ENCODE measurements at regions not wholly inside any gene's neighbourhood (a gene's known extent, or its start where the extent isn't known, plus 50 kb on each side); places are given as distances from the start of the nearest gene placed in this dataset.

- no peaks in the 10 kb centered on the region for H3K27me3 ChIP-seq (replicated peaks; ENCODE audit: control insufficient read depth, insufficient read depth, low read length)
- no peaks in the 10 kb centered on the region for H3K4me1 ChIP-seq (ENCODE audit: control insufficient read depth, insufficient read depth, low read length)
- DNase-seq (ENCODE audit: low read depth) = no peak
- no peak overlapping the region for H3K4me3 ChIP-seq (ENCODE audit: low read length)
- H3K9me3 ChIP-seq (ENCODE audit: control insufficient read depth, low read length) = no peaks in the 10 kb centered on the region
- H3K9ac ChIP-seq (ENCODE audit: low read length) = no peak overlapping the region
- no peaks in the 10 kb centered on the region for H3K36me3 ChIP-seq (ENCODE audit: control insufficient read depth, insufficient read depth, low read length, severe bottlenecking)
These were observed 324.1 kb downstream of the SQOR start for GRCh38 chr15:45958924-45959323.

- Histone ChIP-seq H3K9ac (ENCODE audit: low read length) (no peak overlapping the region), H3K4me3 (ENCODE audit: low read length) (no peak overlapping the region), H3K27me3 (replicated peaks; ENCODE audit: control insufficient read depth, insufficient read depth, low read length) (no peaks in the 10 kb centered on the region), H3K36me3 (ENCODE audit: control insufficient read depth, insufficient read depth, low read length, severe bottlenecking) (no peaks in the 10 kb centered on the region), H3K9me3 (ENCODE audit: control insufficient read depth, low read length) (no peaks in the 10 kb centered on the region), H3K4me1 (ENCODE audit: control insufficient read depth, insufficient read depth, low read length) (no peaks in the 10 kb centered on the region)
- DNase-seq (ENCODE audit: low read depth) = no peak
These were observed 327.9 kb downstream of the SQOR start for GRCh38 chr15:45962733-45963132.

GRCh38 chr15:45970542-45970941 is 335.7 kb downstream of the SQOR start:
- no peak overlapping the region for H3K4me3 ChIP-seq (ENCODE audit: low read length)
- no peak overlapping the region for H3K9ac ChIP-seq (ENCODE audit: low read length)
- no peaks in the 10 kb centered on the region for H3K9me3 ChIP-seq (ENCODE audit: control insufficient read depth, low read length)
- no peaks in the 10 kb centered on the region for H3K4me1 ChIP-seq (ENCODE audit: control insufficient read depth, insufficient read depth, low read length)
- DNase-seq (ENCODE audit: low read depth) = no peak
- H3K36me3 ChIP-seq (ENCODE audit: control insufficient read depth, insufficient read depth, low read length, severe bottlenecking) = no peaks in the 10 kb centered on the region
- no peaks in the 10 kb centered on the region for H3K27me3 ChIP-seq (replicated peaks; ENCODE audit: control insufficient read depth, insufficient read depth, low read length)

GRCh38 chr15:45980366-45980765 is 345.5 kb downstream of the SQOR start:
- Histone ChIP-seq H3K9ac (ENCODE audit: low read length) (no peak overlapping the region), H3K27me3 (replicated peaks; ENCODE audit: control insufficient read depth, insufficient read depth, low read length) (no peaks in the 10 kb centered on the region), H3K4me1 (ENCODE audit: control insufficient read depth, insufficient read depth, low read length) (no peaks in the 10 kb centered on the region), H3K9me3 (ENCODE audit: control insufficient read depth, low read length) (peaks cover 4% of the 10 kb centered on the region), H3K36me3 (ENCODE audit: control insufficient read depth, insufficient read depth, low read length, severe bottlenecking) (no peaks in the 10 kb centered on the region), H3K4me3 (ENCODE audit: low read length) (no peak overlapping the region)
- DNase-seq (ENCODE audit: low read depth) = no peak

GRCh38 chr15:45981625-45982024 is 346.8 kb downstream of the SQOR start:
- no peaks in the 10 kb centered on the region for H3K36me3 ChIP-seq (ENCODE audit: control insufficient read depth, insufficient read depth, low read length, severe bottlenecking)
- H3K4me1 ChIP-seq (ENCODE audit: control insufficient read depth, insufficient read depth, low read length) = no peaks in the 10 kb centered on the region
- H3K27me3 ChIP-seq (replicated peaks; ENCODE audit: control insufficient read depth, insufficient read depth, low read length) = no peaks in the 10 kb centered on the region

GRCh38 chr15:45991863-45992262 is 357.0 kb downstream of the SQOR start:
- no peaks in the 10 kb centered on the region for H3K36me3 ChIP-seq (ENCODE audit: control insufficient read depth, insufficient read depth, low read length, severe bottlenecking)
- no peak for DNase-seq (ENCODE audit: low read depth)
- no peaks in the 10 kb centered on the region for H3K27me3 ChIP-seq (replicated peaks; ENCODE audit: control insufficient read depth, insufficient read depth, low read length)
- no peak overlapping the region for H3K9ac ChIP-seq (ENCODE audit: low read length)
- H3K9me3 ChIP-seq (ENCODE audit: control insufficient read depth, low read length) = no peaks in the 10 kb centered on the region
- H3K4me3 ChIP-seq (ENCODE audit: low read length) = no peak overlapping the region
- no peaks in the 10 kb centered on the region for H3K4me1 ChIP-seq (ENCODE audit: control insufficient read depth, insufficient read depth, low read length)

More at GRCh38 chr15:45981625-45982024, 346.8 kb downstream of the SQOR start:
- Histone ChIP-seq H3K9ac (ENCODE audit: low read length) (no peak overlapping the region), H3K4me3 (ENCODE audit: low read length) (no peak overlapping the region), H3K9me3 (ENCODE audit: control insufficient read depth, low read length) (peaks cover 9% of the 10 kb centered on the region)
- no peak for DNase-seq (ENCODE audit: low read depth)

- Histone ChIP-seq H3K27me3 (replicated peaks; ENCODE audit: control insufficient read depth, insufficient read depth, low read length) (no peaks in the 10 kb centered on the region), H3K9ac (ENCODE audit: low read length) (no peak overlapping the region), H3K4me1 (ENCODE audit: control insufficient read depth, insufficient read depth, low read length) (no peaks in the 10 kb centered on the region), H3K9me3 (ENCODE audit: control insufficient read depth, low read length) (no peaks in the 10 kb centered on the region), H3K4me3 (ENCODE audit: low read length) (no peak overlapping the region), H3K36me3 (ENCODE audit: control insufficient read depth, insufficient read depth, low read length, severe bottlenecking) (no peaks in the 10 kb centered on the region)
- DNase-seq (ENCODE audit: low read depth) = no peak
These were observed 358.2 kb downstream of the SQOR start for GRCh38 chr15:45993072-45993471.

- Histone ChIP-seq H3K27me3 (replicated peaks; ENCODE audit: control insufficient read depth, insufficient read depth, low read length) (no peaks in the 10 kb centered on the region), H3K4me1 (ENCODE audit: control insufficient read depth, insufficient read depth, low read length) (no peaks in the 10 kb centered on the region), H3K9me3 (ENCODE audit: control insufficient read depth, low read length) (no peaks in the 10 kb centered on the region), H3K36me3 (ENCODE audit: control insufficient read depth, insufficient read depth, low read length, severe bottlenecking) (no peaks in the 10 kb centered on the region), H3K9ac (ENCODE audit: low read length) (no peak overlapping the region), H3K4me3 (ENCODE audit: low read length) (no peak overlapping the region)
- no peak for DNase-seq (ENCODE audit: low read depth)
These were observed 358.7 kb downstream of the SQOR start for GRCh38 chr15:45993508-45993907.

- no peaks in the 10 kb centered on the region for H3K36me3 ChIP-seq (ENCODE audit: control insufficient read depth, insufficient read depth, low read length, severe bottlenecking)
- no peak for DNase-seq (ENCODE audit: low read depth)
- H3K4me1 ChIP-seq (ENCODE audit: control insufficient read depth, insufficient read depth, low read length) = no peaks in the 10 kb centered on the region
- peaks cover 3% of the 10 kb centered on the region for H3K9me3 ChIP-seq (ENCODE audit: control insufficient read depth, low read length)
- no peaks in the 10 kb centered on the region for H3K27me3 ChIP-seq (replicated peaks; ENCODE audit: control insufficient read depth, insufficient read depth, low read length)
- no peak overlapping the region for H3K9ac ChIP-seq (ENCODE audit: low read length)
- H3K4me3 ChIP-seq (ENCODE audit: low read length) = no peak overlapping the region
These were observed 361.0 kb downstream of the SQOR start for GRCh38 chr15:45995800-45996199.

- no peak overlapping the region for H3K9ac ChIP-seq (ENCODE audit: low read length)
- no peaks in the 10 kb centered on the region for H3K36me3 ChIP-seq (ENCODE audit: control insufficient read depth, insufficient read depth, low read length, severe bottlenecking)
- no peaks in the 10 kb centered on the region for H3K27me3 ChIP-seq (replicated peaks; ENCODE audit: control insufficient read depth, insufficient read depth, low read length)
- no peaks in the 10 kb centered on the region for H3K4me1 ChIP-seq (ENCODE audit: control insufficient read depth, insufficient read depth, low read length)
- no peak for DNase-seq (ENCODE audit: low read depth)
- H3K4me3 ChIP-seq (ENCODE audit: low read length) = no peak overlapping the region
- H3K9me3 ChIP-seq (ENCODE audit: control insufficient read depth, low read length) = peaks cover 48% of the 10 kb centered on the region
These were observed 379.7 kb downstream of the SQOR start for GRCh38 chr15:46014532-46014931.

- H3K9me3 ChIP-seq (ENCODE audit: control insufficient read depth, low read length) = no peaks in the 10 kb centered on the region
These were observed 399.9 kb downstream of the SQOR start for GRCh38 chr15:46034755-46035154.

GRCh38 chr15:46039703-46040102 is 404.9 kb downstream of the SQOR start:
- H3K4me3 ChIP-seq (ENCODE audit: low read length) = no peak overlapping the region
- no peaks in the 10 kb centered on the region for H3K27me3 ChIP-seq (replicated peaks; ENCODE audit: control insufficient read depth, insufficient read depth, low read length)
- no peak overlapping the region for H3K9ac ChIP-seq (ENCODE audit: low read length)
- no peaks in the 10 kb centered on the region for H3K9me3 ChIP-seq (ENCODE audit: control insufficient read depth, low read length)
- no peak for DNase-seq (ENCODE audit: low read depth)
- H3K36me3 ChIP-seq (ENCODE audit: control insufficient read depth, insufficient read depth, low read length, severe bottlenecking) = no peaks in the 10 kb centered on the region
- H3K4me1 ChIP-seq (ENCODE audit: control insufficient read depth, insufficient read depth, low read length) = no peaks in the 10 kb centered on the region

More at GRCh38 chr15:46034755-46035154, 399.9 kb downstream of the SQOR start:
- no peak overlapping the region for H3K4me3 ChIP-seq (ENCODE audit: low read length)
- no peaks in the 10 kb centered on the region for H3K27me3 ChIP-seq (replicated peaks; ENCODE audit: control insufficient read depth, insufficient read depth, low read length)
- H3K9ac ChIP-seq (ENCODE audit: low read length) = no peak overlapping the region
- DNase-seq (ENCODE audit: low read depth) = no peak
- no peaks in the 10 kb centered on the region for H3K4me1 ChIP-seq (ENCODE audit: control insufficient read depth, insufficient read depth, low read length)
- H3K36me3 ChIP-seq (ENCODE audit: control insufficient read depth, insufficient read depth, low read length, severe bottlenecking) = no peaks in the 10 kb centered on the region

Measured in adipocyte (in vitro differentiated cells).